ENCODE measurements at regions not wholly inside any gene's neighbourhood (a gene's known extent, or its start where the extent isn't known, plus 50 kb on each side); places are given as distances from the start of the nearest gene placed in this dataset.

DNA sequence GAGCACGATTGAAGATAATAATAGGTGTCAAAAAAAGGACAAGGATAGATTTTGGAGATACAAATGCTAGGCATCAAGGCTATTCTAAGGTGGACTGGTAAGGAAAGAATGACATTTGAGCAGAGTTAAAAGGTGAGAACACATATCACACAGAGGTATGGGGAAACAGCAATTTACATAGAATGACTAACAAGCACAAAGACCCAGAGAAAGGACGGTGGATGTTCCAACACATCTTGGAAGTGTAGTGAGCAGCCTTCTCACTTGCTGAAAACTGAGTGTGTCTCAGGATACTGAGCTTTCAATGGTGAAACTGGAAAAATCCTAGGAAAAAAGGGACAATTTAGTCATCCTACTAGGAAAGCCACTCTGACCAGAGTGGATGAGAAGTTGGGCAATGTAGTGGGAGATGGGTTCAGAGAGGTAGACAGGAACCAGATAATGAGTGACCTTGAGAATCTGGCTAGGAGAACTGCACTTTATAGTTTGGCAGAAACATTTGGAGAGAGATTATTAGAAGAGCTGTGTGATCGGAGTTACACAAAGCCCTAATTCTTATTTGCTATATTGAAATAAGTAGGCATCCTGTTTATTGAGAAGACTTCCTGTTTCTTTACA is 706.0 kb downstream of the KCNA4 start:
- RAD21 ChIA-PET (ENCODE audit: low non-redundant PET in 1 of 2, low total read pairs in 2 of 2, uncharacterized antibody in 2 of 2, unreplicated experiment in 2 of 2): no interaction called here
- Histone ChIP-seq H3K27ac (ENCODE audit: low read depth, low read length) (no peak overlapping the region), H3K9me2 (ENCODE audit: insufficient read depth) (no peaks in the 10 kb centered on the region; the same call in 1 of the 2 replicates), H3K4me3 (replicated peaks in 1 of 2; ENCODE audit: low read depth in 1 of 2, low read length in 2 of 2) (no peak overlapping the region), H2AFZ (ENCODE audit: low read depth, low read length, poor library complexity, severe bottlenecking) (no peak overlapping the region), H4K20me1 (ENCODE audit: insufficient read depth) (no peaks in the 10 kb centered on the region), H3K9ac (ENCODE audit: low read length) (no peak overlapping the region), H3K4me2 (ENCODE audit: low read length) (no peak overlapping the region), H3K4me1 (ENCODE audit: control insufficient read depth in 1 of 2, insufficient read depth in 2 of 2, low read length in 2 of 2) (no peaks in the 10 kb centered on the region), H3K9me3 (ENCODE audit: control insufficient read depth in 1 of 2, insufficient read depth in 1 of 2, low read depth in 1 of 2, low read length in 2 of 2) (no peaks in the 10 kb centered on the region), H3K36me3 (ENCODE audit: control insufficient read depth in 1 of 2, insufficient read depth in 2 of 2, low read length in 2 of 2) (no peaks in the 10 kb centered on the region), H3K79me2 (ENCODE audit: insufficient read depth, low read length) (no peaks in the 10 kb centered on the region), H3K27me3 (ENCODE audit: insufficient read depth, low read length) (no peaks in the 10 kb centered on the region)
- CTCF ChIA-PET: no interaction called here
- POLR2A ChIA-PET: no interaction called here
- intact Hi-C loops (cut with micrococcal nuclease): no loop called here
- ATAC-seq (no peak), DNase-seq (ENCODE audit: low read depth, low spot score) (no peak)
- no TSS peak for BruUV-seq (replicated peaks)
- no peak for TF ChIP-seq ZNF274 (IDR thresholded peaks at IDR 0.05; ENCODE audit: low read depth, low read length)
- TF ChIP-seq, protein P1, sequence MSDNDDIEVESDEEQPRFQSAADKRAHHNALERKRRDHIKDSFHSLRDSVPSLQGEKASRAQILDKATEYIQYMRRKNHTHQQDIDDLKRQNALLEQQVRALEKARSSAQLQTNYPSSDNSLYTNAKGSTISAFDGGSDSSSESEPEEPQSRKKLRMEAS (IDR thresholded peaks at IDR 0.05): no peak
- TF ChIP-seq EZH2 (IDR thresholded peaks at IDR 0.05): no peak
- TF ChIP-seq JUND (IDR thresholded peaks at IDR 0.05): no peak

DNA sequence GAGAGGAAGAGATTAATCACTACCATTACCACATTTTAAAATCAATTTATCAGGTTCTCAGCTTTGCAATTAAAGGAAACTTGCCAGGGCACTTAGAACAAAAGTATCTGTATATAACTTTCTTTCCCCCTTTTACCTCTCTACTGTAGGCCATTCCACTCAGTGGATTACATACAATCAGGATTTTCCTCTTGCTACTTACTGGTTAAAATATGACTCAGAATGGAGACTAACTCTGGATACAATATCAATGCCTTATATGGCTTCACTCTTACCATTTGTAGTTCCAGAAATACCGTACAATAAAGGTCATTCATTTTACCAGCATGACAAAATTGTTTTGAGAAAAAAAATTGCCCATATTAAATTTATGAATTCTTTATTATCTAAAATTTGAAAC is 706.8 kb downstream of the KCNA4 start:
- Histone ChIP-seq H2AFZ (ENCODE audit: low read depth, low read length, poor library complexity, severe bottlenecking) (no peak overlapping the region), H4K20me1 (ENCODE audit: insufficient read depth) (no peaks in the 10 kb centered on the region), H3K27ac (ENCODE audit: low read depth, low read length) (no peak overlapping the region), H3K9ac (ENCODE audit: low read length) (no peak overlapping the region), H3K9me3 (ENCODE audit: control insufficient read depth in 1 of 2, insufficient read depth in 1 of 2, low read depth in 1 of 2, low read length in 2 of 2) (no peaks in the 10 kb centered on the region), H3K27me3 (ENCODE audit: insufficient read depth, low read length) (no peaks in the 10 kb centered on the region), H3K36me3 (ENCODE audit: control insufficient read depth in 1 of 2, insufficient read depth in 2 of 2, low read length in 2 of 2) (no peaks in the 10 kb centered on the region), H3K4me3 (replicated peaks in 1 of 2; ENCODE audit: low read depth in 1 of 2, low read length in 2 of 2) (no peak overlapping the region), H3K4me2 (ENCODE audit: low read length) (no peak overlapping the region), H3K4me1 (ENCODE audit: control insufficient read depth in 1 of 2, insufficient read depth in 2 of 2, low read length in 2 of 2) (no peaks in the 10 kb centered on the region), H3K9me2 (ENCODE audit: insufficient read depth) (no peaks in the 10 kb centered on the region; the same call in 1 of the 2 replicates), H3K79me2 (ENCODE audit: insufficient read depth, low read length) (no peaks in the 10 kb centered on the region)
- ChIA-PET POLR2A (no interaction called here), CTCF (no interaction called here), RAD21 (ENCODE audit: low non-redundant PET in 1 of 2, low total read pairs in 2 of 2, uncharacterized antibody in 2 of 2, unreplicated experiment in 2 of 2) (no interaction called here)
- intact Hi-C loops (cut with micrococcal nuclease): no loop called here
- no peak for TF ChIP-seq POLR2A (IDR thresholded peaks at IDR 0.05; ENCODE audit: borderline replicate concordance, extremely low read depth, insufficient read depth, insufficient read length)
- TF ChIP-seq, protein P1 (IDR thresholded peaks at IDR 0.05): no peak
- no peak for TF ChIP-seq EGR1 (IDR thresholded peaks at IDR 0.05; ENCODE audit: low read depth)
- TF ChIP-seq SIN3A (IDR thresholded peaks at IDR 0.05; ENCODE audit: low read depth): no peak
- no peak for TF ChIP-seq TCF7L2 (IDR thresholded peaks at IDR 0.05; ENCODE audit: borderline replicate concordance, extremely low read depth, insufficient read depth, insufficient read length)
- TF ChIP-seq SRF (IDR thresholded peaks at IDR 0.05; ENCODE audit: low read depth): no peak
- TF ChIP-seq, protein P2, sequence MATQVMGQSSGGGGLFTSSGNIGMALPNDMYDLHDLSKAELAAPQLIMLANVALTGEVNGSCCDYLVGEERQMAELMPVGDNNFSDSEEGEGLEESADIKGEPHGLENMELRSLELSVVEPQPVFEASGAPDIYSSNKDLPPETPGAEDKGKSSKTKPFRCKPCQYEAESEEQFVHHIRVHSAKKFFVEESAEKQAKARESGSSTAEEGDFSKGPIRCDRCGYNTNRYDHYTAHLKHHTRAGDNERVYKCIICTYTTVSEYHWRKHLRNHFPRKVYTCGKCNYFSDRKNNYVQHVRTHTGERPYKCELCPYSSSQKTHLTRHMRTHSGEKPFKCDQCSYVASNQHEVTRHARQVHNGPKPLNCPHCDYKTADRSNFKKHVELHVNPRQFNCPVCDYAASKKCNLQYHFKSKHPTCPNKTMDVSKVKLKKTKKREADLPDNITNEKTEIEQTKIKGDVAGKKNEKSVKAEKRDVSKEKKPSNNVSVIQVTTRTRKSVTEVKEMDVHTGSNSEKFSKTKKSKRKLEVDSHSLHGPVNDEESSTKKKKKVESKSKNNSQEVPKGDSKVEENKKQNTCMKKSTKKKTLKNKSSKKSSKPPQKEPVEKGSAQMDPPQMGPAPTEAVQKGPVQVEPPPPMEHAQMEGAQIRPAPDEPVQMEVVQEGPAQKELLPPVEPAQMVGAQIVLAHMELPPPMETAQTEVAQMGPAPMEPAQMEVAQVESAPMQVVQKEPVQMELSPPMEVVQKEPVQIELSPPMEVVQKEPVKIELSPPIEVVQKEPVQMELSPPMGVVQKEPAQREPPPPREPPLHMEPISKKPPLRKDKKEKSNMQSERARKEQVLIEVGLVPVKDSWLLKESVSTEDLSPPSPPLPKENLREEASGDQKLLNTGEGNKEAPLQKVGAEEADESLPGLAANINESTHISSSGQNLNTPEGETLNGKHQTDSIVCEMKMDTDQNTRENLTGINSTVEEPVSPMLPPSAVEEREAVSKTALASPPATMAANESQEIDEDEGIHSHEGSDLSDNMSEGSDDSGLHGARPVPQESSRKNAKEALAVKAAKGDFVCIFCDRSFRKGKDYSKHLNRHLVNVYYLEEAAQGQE (IDR thresholded peaks at IDR 0.05; ENCODE audit: low read depth): no peak
- no peak for TF ChIP-seq CEBPB (IDR thresholded peaks at IDR 0.05; ENCODE audit: low read depth)
- TF ChIP-seq JUND (IDR thresholded peaks at IDR 0.05): no peak
- no peak for TF ChIP-seq FOSL1 (IDR thresholded peaks at IDR 0.05; ENCODE audit: low read depth)
- TF ChIP-seq, protein P3, sequence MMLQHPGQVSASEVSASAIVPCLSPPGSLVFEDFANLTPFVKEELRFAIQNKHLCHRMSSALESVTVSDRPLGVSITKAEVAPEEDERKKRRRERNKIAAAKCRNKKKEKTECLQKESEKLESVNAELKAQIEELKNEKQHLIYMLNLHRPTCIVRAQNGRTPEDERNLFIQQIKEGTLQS (IDR thresholded peaks at IDR 0.05): no peak
- TF ChIP-seq ZFX (IDR thresholded peaks at IDR 0.05): no peak
- no peak for TF ChIP-seq YY1 (IDR thresholded peaks at IDR 0.05; ENCODE audit: extremely low read depth, insufficient replicate concordance, low read depth, low read length)
- DNase-seq (ENCODE audit: low read depth, low spot score) (no peak), ATAC-seq (no peak)
- no TSS peak for BruUV-seq (replicated peaks)
